GM19025 (cell line): ENCODE measurements at regions not wholly inside any gene's neighbourhood (a gene's known extent, or its start where the extent isn't known, plus 50 kb on each side); places are given as distances from the start of the nearest gene placed in this dataset.

ENCODE experiments used
- ATAC-seq: cut with Tn5 transposase; IDR thresholded peaks from one replicate; pipeline ENCODE4 v1.9.1; 2021; ENCODE audit warnings: mild to moderate bottlenecking, low read depth, moderate library complexity; ENCODE audit not compliant: unreplicated experiment

GRCh38 chr12:34361721-34362316 lies 339.5 kb downstream of the ALG10 start:
- no peak for ATAC-seq

GRCh38 chr12:34363050-34363673 lies 340.9 kb downstream of the ALG10 start:
- ATAC-seq, result no peak

- ATAC-seq, result no peak
Observed at GRCh38 chr12:34368079-34368478, 345.8 kb downstream of the ALG10 start.

GRCh38 chr12:34371050-34371449 lies 348.8 kb downstream of the ALG10 start:
- no peak for ATAC-seq

GRCh38 chr12:34372003-34372402 lies 349.7 kb downstream of the ALG10 start:
- ATAC-seq, result no peak

- ATAC-seq, result no peak
Observed at GRCh38 chr12:34373926-34374325, 351.6 kb downstream of the ALG10 start.

- ATAC-seq, result no peak
Observed at GRCh38 chr12:34376133-34376799, 354.0 kb downstream of the ALG10 start.

GRCh38 chr12:34377243-34378035 lies 355.1 kb downstream of the ALG10 start:
- no peak for ATAC-seq

- ATAC-seq, result no peak
Observed at GRCh38 chr12:34379142-34379541, 356.8 kb downstream of the ALG10 start.

GRCh38 chr12:34384693-34385092 lies 362.4 kb downstream of the ALG10 start:
- no peak for ATAC-seq

- no peak for ATAC-seq
Observed at GRCh38 chr12:34386016-34386415, 363.7 kb downstream of the ALG10 start.

GRCh38 chr12:34386621-34387255 lies 364.4 kb downstream of the ALG10 start:
- ATAC-seq, result no peak

- ATAC-seq, result no peak
Observed at GRCh38 chr12:34387711-34388635, 365.7 kb downstream of the ALG10 start.

- ATAC-seq, result no peak
Observed at GRCh38 chr12:34388636-34389377, 366.5 kb downstream of the ALG10 start.

GRCh38 chr12:34389378-34390170 lies 367.3 kb downstream of the ALG10 start:
- no peak for ATAC-seq

- no peak for ATAC-seq
Observed at GRCh38 chr12:34390171-34390841, 368.0 kb downstream of the ALG10 start.

GRCh38 chr12:34390846-34391700 lies 368.8 kb downstream of the ALG10 start:
- no peak for ATAC-seq
